ENCODE measurements at regions not wholly inside any gene's neighbourhood (a gene's known extent, or its start where the extent isn't known, plus 50 kb on each side); places are given as distances from the start of the nearest gene placed in this dataset.

- Mint-ChIP-seq H3K4me1 (no peaks in the 10 kb centered on the region), H3K27me3 (ENCODE audit: low read depth) (no peaks in the 10 kb centered on the region), H3K36me3 (no peaks in the 10 kb centered on the region), H3K9me3 (peaks cover 16% of the 10 kb centered on the region), H3K27ac (no peak overlapping the region), H3K4me3 (no peak overlapping the region)
- TF ChIP-seq CTCF (IDR thresholded peaks at IDR 0.05; ENCODE audit: unreplicated experiment) = no peak
- no peak for DNase-seq (ENCODE audit: low spot score in 2 of 2, unreplicated experiment in 2 of 2)
Measured at GRCh38 chr20:39800111-39800510, 838.0 kb downstream of the DHX35 start.

GRCh38 chr20:39799366-39799965 is 837.3 kb downstream of the DHX35 start:
- no peak overlapping the region for H3K27ac Mint-ChIP-seq
- H3K27me3 Mint-ChIP-seq (ENCODE audit: low read depth) = no peaks in the 10 kb centered on the region

GRCh38 chr20:39795401-39796272 is 833.5 kb downstream of the DHX35 start:
- Mint-ChIP-seq H3K27me3 (ENCODE audit: low read depth) (peaks cover 1% of the 10 kb centered on the region), H3K9me3 (peaks cover 14% of the 10 kb centered on the region), H3K27ac (no peak overlapping the region), H3K4me1 (no peaks in the 10 kb centered on the region), H3K4me3 (no peak overlapping the region), H3K36me3 (no peaks in the 10 kb centered on the region)
- no peak for DNase-seq (ENCODE audit: low spot score in 2 of 2, unreplicated experiment in 2 of 2)
- TF ChIP-seq CTCF (IDR thresholded peaks at IDR 0.05; ENCODE audit: unreplicated experiment) = no peak

More at GRCh38 chr20:39799366-39799965, 837.3 kb downstream of the DHX35 start:
- Mint-ChIP-seq H3K4me1 (no peaks in the 10 kb centered on the region), H3K9me3 (peaks cover 16% of the 10 kb centered on the region), H3K36me3 (no peaks in the 10 kb centered on the region), H3K4me3 (no peak overlapping the region)
- no peak for DNase-seq (ENCODE audit: low spot score in 2 of 2, unreplicated experiment in 2 of 2)
- no peak for TF ChIP-seq CTCF (IDR thresholded peaks at IDR 0.05; ENCODE audit: unreplicated experiment)

- no peak for DNase-seq (ENCODE audit: low spot score in 2 of 2, unreplicated experiment in 2 of 2)
- no peaks in the 10 kb centered on the region for H3K9me3 Mint-ChIP-seq
- no peak overlapping the region for H3K27ac Mint-ChIP-seq
- peaks cover 1% of the 10 kb centered on the region for H3K27me3 Mint-ChIP-seq (ENCODE audit: low read depth)
- no peak for TF ChIP-seq CTCF (IDR thresholded peaks at IDR 0.05; ENCODE audit: unreplicated experiment)
- H3K36me3 Mint-ChIP-seq = no peaks in the 10 kb centered on the region
- no peaks in the 10 kb centered on the region for H3K4me1 Mint-ChIP-seq
- no peak overlapping the region for H3K4me3 Mint-ChIP-seq
Measured at GRCh38 chr20:39792334-39792733, 830.2 kb downstream of the DHX35 start.

GRCh38 chr20:39789411-39789810 is 827.3 kb downstream of the DHX35 start:
- H3K4me3 Mint-ChIP-seq = no peak overlapping the region
- no peaks in the 10 kb centered on the region for H3K36me3 Mint-ChIP-seq
- no peaks in the 10 kb centered on the region for H3K4me1 Mint-ChIP-seq
- H3K9me3 Mint-ChIP-seq = no peaks in the 10 kb centered on the region
- no peak for TF ChIP-seq CTCF (IDR thresholded peaks at IDR 0.05; ENCODE audit: unreplicated experiment)
- peaks cover 1% of the 10 kb centered on the region for H3K27me3 Mint-ChIP-seq (ENCODE audit: low read depth)
- DNase-seq (ENCODE audit: low spot score in 2 of 2, unreplicated experiment in 2 of 2) = no peak
- no peak overlapping the region for H3K27ac Mint-ChIP-seq

Measured in mesothelial cell of epicardium (in vitro differentiated cells).